HG02884 (cell line): ENCODE measurements at regions not wholly inside any gene's neighbourhood (a gene's known extent, or its start where the extent isn't known, plus 50 kb on each side); places are given as distances from the start of the nearest gene placed in this dataset.

Experiments used
- ATAC-seq: cut with Tn5 transposase; IDR thresholded peaks from one replicate; pipeline ENCODE4 v1.9.1; 2021; ENCODE audit warnings: mild to moderate bottlenecking, moderate library complexity; ENCODE audit not compliant: unreplicated experiment

DNA sequence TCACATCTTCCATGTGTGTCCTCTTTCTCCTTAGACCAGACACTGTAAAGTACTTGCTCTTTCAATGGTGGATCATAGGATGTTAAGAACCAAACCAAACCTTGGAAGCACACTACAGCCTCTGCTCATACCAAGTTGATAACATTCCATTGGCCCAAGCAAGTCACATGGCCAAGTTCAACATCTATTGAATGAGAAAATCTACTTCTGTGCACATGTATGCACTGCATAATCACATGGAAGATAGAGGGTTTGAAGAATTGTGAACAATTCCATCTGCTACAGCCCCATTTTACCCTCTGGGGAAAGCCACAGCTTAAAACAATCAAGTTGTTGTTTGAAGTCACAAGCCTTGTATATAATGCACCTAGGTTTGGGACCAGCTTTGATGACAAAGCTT, 68.2 kb downstream of the MFAP3 start:
- ATAC-seq: no peak

DNA sequence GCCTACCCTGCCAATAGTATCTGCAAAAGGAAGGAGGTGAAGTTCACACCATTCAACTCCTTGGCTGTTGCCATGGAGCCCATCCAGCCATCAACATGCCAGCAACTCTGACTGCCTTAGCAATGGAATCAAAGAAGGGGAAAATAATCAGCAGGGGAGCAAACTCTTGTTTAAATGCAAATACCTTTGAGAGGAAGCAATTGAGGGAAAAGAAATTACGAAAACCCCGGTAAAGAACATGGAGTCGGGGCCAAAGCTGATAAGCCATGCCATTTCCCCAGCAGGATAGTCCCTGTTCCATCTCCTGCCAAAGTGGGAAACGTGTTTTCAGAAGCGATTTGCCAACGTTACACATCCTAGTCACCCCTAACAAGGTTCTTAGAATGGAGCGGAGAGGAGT, 69.0 kb downstream of the MFAP3 start:
- no peak for ATAC-seq

DNA sequence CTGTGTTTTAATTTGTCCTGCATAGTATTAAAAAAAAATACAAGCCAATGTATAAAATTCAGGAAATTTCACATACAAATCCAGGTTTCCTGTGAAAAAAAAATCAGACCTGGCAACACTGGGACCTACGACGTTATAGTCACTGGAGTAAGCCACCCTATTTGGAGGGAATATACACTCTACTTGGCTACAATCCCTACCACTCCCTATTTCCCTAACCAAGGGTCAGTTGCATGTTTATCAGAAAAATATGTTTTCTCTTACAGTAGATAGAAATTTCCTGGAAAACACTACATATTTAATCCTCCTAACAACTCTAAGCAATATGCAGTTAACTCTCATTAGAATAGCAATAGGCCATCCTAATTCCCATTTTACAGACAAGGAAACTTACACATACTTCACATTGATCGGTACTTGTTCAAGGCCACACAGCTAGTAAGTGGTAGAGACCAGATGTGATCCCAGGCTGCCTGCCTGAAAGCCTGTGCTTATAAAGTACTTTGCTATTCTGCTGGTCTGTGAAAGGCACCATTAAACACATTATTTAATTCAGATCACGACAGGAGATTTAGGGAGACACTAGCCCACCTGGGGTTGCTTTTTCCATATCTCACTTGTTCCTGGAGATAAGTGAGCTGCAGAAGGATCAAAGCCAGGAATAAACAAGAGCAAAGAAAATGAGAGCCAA, 70.8 kb downstream of the MFAP3 start:
- no peak for ATAC-seq

DNA sequence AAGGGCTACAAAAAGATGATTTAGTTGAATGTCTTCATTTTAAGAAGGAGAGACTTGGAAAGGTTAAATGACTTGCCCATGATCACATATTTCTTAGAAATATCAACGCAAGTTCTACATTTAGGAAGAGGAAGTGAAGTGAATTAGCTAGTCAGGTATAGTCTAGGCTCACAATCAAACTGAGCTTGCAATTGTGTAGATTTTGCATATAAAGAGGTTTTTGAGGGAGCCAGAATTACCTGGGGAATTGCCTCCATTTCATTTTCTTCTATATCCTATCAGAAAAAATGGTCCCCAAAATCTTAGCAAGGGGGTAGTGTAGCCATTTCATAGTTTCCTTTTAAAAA, 71.3 kb downstream of the MFAP3 start:
- no peak for ATAC-seq

DNA sequence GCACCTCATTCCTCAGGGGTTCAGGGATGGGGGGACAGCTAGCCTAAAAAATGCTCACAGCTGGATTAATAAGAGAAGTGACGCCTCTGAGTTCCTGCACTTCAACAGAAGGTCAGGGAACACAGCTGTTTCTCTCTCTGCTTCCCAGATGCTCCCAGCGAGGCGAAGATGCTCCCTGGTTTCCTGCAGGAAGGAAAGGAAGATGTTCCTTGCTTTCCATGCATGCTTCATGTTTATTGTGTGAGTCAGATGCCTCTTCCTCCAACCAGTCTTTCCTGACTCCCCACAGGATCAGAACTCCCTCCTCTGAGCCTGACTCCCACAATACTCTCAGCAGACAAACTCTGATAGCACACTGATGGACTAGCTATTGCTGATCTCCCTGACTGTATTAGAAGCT, 71.9 kb downstream of the MFAP3 start:
- no peak for ATAC-seq

DNA sequence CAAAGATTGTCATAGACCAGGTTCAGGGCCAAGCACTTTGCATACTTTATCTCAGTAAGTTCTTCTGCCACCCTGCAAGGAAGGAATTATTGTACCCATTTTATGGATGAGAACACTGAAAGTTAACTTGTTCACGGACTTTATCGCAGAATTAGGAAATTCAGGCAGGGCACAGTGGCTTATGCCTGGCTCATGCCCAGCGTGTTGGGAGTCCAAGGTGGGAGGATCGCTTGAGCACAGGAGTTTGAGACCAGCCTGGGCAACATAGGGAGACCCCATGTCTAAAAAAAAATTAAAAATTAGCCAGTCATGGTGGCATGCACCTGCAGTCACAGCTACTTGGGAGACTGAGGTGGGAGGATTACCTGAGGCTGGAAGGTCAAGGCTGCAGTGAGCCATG, 72.4 kb downstream of the MFAP3 start:
- ATAC-seq: no peak

DNA sequence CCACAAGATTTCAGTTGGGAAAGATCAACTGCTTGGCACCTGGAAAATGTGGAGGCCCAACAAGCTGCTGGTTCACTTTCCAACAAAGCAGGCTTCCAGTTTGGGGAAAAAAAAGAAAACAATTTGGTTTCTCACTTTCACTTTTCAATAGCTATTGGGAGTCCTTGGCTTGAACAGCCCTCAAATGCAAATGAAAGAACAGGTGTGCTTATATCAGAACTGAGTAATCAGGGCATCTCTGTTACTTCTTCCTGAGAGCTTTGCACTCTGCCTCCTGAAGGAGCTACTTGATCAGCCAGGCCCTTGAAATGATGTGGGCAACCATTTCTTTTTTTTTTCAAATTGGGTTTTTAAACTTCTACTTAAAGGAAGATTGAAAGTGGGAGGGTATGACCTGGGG, 73.5 kb downstream of the MFAP3 start:
- peak; percentile 69 for ATAC-seq

DNA sequence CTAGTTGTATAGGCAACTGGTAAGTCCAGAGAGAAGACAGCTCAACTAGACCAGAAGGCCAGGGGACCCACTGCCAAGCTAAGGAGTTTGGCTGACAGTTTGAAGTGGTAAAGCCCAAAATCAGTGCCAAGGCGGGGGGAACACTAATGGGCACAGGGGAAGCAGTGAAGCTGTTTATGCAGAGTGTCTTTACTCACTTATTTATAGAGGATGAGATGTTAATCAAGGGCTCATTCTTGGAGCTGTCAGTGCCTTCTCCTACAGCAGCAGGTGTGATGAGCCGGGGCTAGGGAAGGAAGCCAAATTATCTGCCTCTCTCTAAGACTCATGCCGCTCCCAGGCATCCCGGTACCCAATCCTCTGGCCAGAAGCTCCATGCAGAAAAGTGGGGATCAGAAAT, 75.2 kb upstream of the GALNT10 start:
- no peak for ATAC-seq

DNA sequence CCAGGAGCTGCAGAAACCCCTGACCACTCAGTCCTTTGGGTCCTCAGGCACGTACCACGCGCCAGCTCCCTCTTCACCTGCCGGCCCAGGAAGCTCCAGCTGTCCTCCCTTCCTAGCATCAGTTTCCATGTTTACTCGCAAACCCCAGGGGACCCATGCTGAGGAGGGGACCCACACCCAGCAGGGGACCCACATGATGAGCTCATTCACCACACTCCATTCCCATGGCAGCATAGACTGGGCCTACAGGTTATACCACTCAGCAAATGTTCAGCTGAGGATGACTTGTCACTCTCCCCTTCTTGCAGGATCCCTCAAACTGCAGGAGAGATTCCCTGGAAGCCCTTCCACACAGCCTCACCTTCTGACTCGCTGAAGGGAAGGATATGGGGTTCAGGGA, 73.5 kb upstream of the GALNT10 start:
- no peak for ATAC-seq

DNA sequence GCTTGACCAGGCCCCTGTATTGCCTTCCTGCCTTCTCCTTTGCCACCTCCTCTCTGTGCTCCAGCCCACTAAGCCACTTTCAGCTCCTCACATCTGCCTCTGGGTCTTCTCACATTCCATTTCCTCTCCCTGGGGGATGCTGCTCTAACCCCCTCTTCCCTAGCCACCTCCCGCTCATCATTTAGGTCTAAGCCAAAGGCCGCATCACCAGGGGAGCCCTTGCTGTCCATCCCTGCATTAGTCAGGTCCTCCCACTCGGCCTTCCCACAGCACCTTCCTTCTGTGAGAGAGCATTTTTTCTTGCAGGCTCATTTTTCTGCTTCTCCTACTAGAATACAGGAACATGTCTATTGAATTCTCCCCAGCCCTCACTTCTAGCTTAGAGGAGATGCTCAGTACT, 72.6 kb upstream of the GALNT10 start:
- ATAC-seq: no peak

DNA sequence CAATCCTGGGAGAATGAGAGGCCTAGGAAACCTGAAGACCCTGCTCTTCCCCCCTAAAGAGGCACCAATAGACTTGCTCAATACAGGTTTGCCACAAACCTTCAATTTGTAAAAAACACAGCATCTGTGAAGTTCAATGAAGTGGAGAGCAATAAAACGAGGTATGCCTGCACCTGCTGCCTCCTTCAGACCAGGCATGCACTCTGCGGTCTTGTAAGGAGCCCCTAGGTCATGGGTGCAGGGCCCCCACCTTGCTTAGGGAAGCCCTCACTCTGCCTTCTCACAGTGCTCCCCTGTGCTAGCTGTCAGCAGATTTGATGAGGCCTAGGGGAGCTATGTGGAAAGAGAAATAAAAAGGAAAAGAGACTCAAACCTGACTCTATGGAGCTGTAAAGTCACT, 72.1 kb upstream of the GALNT10 start:
- ATAC-seq: no peak

DNA sequence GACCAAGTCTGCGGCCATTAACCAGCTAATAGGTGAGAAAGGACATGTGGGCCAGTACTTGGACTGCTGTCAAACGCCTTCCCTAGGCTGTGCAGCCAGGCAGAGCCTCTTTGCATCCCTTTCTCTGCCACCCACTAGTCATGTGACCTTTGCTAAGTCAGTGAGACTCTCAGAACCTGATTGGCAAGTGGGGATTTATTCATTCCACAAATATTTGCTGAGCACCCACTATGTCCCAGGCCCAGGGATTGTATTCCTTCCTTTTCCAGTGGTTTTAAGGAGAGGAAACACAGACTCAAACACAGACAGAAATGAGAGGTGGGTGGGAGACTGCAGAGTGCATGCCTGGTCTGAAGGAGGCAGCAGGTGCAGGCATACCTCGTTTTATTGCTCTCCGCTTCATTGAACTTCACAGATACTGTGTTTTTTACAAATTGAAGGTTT, 71.6 kb upstream of the GALNT10 start:
- peak; percentile 74 for ATAC-seq

DNA sequence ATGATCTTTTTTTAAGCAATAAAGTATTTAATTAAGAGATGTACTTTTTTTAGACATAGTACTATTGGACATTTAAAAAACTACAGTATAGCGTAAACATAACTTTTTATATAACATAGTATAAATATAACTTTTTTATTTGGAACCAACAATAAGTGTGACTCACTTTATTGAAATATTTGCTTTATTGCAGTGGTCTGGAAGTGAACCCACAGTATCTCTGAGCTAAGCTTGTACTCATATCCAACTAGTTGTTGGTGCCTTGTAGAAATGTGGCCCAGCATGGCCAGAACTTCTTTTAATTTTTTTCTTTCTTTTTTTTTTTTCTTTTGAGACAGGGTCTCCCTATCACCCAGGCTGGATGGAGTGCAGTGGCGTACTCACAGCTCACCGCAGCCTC, 61.5 kb upstream of the GALNT10 start:
- no peak for ATAC-seq

DNA sequence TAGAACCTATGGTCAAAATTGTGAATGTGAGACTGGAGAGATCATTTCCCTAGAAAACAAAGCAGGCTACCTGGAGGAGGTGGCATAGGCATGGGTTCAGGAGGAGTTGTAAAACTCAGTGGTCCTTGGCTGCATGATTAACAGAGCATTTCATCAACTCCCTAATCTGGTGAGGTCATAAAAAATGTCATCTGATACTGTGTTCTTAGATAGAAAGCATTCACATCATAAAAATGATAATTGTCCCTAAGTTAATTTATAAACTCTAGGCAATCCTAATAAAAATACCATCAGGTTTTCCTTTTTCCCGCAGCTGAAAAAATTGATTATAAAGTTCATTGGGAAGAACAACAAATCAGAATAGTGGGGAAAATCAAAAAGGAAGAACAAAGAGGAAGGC, 60.6 kb upstream of the GALNT10 start:
- no peak for ATAC-seq

DNA sequence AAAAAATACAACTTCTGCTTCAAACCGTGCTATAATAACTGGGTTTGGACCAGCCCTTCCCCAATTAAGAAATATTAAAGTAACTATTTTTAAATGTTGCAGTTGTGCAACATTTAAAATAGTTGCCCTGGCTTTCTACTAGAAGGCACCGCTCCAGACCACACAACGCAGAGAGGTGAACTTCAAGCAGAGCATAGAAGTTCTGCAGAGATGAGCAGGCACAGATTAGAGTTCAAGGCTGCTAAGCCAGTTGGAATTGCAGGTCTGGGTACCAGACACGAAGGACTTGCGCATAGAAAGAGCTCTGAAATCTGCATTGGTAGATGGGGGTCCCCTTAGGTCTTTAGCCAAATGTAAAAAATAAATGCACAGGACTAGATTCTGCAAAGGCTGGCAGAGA, 58.7 kb upstream of the GALNT10 start:
- no peak for ATAC-seq

DNA sequence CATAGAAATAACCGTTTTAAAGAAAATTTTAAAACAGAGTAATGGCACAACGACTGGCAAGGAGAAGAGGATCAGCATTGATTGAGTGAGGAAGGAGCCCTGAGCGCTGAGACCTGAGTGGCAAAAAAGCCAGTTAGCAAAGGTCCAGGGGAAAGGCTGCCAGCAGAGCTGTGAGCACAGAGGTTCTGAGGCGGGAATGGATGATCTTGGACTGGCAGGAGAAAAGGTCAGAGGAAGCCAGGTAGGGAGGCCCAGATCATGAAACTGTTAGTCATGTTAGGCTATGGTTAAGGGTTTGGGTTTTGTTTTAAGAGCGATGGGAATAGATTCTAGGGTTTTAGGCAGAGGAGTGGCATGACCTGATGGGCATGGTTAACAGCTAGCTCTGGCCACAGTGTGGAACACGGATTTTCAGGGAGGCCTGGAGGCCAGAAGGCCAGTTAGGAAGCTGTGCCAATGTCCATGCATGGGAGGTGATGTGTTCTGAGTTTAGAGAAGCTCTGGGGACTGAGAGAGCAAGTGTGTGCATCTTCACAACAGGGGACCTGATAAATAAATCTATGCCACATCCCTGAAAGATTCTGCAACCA, 57.7 kb upstream of the GALNT10 start:
- ATAC-seq: no peak

DNA sequence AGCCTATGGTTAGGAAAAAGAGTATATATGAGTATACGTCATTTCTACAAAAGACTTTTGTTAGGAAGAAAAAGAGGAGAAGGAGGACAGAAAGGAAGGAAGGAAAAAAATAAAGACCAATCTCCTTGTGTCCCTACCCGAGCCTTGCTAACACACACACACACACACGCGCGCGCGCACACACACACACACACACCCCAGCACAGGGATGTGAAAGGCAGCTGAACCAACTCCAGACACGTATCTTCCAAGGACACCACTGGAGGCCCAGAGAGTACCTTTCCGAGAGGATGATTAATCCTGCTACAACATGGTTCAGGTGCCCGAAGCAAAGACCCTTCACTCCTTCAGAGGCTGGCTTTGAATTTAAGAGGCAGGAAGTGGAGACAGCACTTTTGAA, 56.9 kb upstream of the GALNT10 start:
- ATAC-seq: no peak

DNA sequence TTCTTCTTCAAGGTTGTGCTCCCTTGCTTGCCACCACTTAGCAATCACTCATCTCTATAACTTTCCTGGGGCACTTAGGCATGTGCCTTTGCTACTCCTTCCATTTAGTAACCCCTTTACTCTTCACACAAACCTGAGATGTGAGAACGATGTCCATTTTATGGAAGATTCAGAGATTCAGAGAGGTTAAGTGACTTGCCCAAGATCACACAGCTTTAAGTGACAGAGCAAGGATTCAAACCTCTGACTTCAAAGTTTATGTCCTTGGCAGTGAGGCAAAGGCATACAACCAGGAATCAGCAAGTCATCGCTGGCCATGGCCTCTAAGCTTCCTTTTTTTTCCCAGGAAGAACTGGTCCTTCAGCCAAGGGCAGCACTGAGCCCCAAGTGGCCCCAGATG, 56.0 kb upstream of the GALNT10 start:
- ATAC-seq: no peak

DNA sequence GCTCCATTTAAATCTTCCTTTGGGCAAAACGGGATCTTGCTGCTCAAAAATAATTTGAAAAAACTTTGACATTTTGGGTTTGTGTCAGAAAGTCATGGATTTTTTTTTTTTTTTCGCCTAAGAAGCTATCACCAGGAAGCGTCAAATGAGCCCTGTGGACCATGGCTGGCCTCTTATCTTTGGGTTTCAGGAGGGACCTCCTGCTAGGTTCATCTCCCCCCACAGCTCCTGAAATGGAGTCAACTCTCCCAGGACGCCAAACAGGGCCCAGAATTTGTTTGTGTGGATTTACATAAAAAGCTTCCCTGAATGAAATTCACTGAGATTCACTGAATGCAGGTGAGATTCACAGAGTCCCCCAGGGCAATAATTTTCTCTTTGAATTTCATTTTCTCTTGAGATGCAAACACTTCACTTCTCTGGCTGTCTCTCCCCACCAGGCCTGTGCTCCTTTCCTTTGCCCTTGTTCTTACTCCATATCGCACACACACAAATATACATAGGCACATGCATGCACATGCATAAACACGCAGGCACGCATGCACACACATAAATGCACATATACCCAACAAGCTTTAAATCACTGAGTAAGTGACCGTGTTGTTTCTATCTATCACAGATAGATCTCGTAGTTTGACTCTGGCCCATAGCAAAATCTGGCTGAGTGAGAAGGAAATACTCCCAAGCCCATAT, 55.3 kb upstream of the GALNT10 start:
- no peak for ATAC-seq

DNA sequence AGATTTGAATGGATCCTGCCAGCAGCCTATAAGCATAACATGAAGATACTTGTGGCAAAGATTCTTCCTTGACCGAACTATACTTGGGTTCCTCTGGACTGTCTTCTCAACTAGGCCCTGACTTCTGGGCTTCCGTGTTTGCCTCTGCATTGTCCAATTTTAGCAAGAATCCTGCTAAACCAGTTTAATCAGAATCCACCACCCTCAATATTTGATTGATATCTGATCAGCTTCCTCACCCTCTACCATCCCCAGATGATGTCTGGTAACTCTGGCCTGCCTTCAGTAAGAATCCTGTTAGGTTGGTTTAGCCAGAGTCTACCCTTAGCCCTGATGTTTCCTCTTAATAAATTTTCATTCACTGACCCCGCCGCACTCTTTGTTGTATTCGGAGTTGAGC, 54.4 kb upstream of the GALNT10 start:
- no peak for ATAC-seq

DNA sequence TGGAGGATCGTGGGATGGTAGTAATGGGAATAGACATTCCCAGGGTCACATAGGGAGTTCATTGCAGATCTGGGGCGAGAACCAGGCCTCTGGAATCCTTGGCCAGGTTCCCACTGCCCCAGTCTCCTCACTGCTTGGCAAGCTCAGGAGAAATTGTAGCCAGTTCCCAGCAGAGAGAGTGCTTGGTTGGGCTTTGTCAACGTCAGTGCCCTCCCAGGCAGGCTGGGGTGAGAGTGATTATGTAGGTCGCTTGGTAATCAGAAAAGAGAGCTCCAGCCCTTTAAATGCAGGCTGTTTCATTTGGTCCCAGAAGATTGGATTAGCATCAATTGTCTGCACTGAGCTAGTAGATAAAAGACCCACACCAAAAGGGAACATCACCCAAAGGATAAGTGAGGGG, 51.8 kb upstream of the GALNT10 start:
- no peak for ATAC-seq

DNA sequence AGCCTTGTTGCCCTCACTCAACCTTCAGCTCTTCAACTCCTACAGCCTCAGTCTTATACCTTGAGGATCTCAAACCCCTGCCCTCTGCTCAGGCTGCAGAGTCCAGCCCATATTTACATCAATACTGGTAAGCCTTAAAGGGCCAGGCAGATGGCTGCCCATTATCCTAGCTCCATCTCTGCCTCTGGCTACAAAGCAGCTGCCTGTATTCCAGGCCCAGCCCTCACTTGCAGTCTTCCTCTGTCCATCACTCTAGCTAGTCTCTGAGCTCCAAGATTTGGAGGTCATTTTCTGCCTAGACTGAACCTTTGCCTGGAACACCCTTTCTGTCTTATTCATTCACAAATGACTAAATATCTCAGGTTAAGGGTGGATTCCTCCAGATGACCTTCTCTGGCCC, 50.2 kb upstream of the GALNT10 start:
- ATAC-seq: no peak
